H1 (cell line): ENCODE measurements at regions not wholly inside any gene's neighbourhood (a gene's known extent, or its start where the extent isn't known, plus 50 kb on each side); places are given as distances from the start of the nearest gene placed in this dataset.

ENCODE experiments used
- CTCF ChIA-PET: fragments of 300-600 bp; sonication (Branson Sonifier 250); formaldehyde crosslinking; loops from one replicate; lab custom pipeline; 2021; ENCODE audit not compliant: partially characterized antibody; lab: Charles Lee
- POLR2A ChIA-PET: fragments of 300-600 bp; sonication (Branson Sonifier 250); formaldehyde crosslinking; loops from one replicate; lab custom pipeline; 2021; ENCODE audit warnings: inconsistent platforms; ENCODE audit not compliant: partially characterized antibody; lab: Charles Lee
- DNase-seq, 2 experiments: peaks; one replicate each; pipeline versions ENCODE4 v3.0.0 to v3.0.0-alpha.2; 2010 to 2022; ENCODE audit warnings: low spot score in 2 of 2, low read depth in 1 of 2, mixed read lengths in 1 of 2
- FAIRE-seq: peaks from 2 replicates; lab custom pipeline; 2011; peaks lifted over from hg19 to GRCh38; lab: Jason Lieb, UNC
- H2AFZ ChIP-seq: 2 replicates; pipeline ENCODE4 v1.8.1; 2012; ENCODE audit warnings: low read length, inconsistent platforms
- H2AK5ac ChIP-seq: 2 replicates; pipeline ENCODE4 v1.6.1; 2013; ENCODE audit warnings: low read depth, low read length
- H2BK120ac ChIP-seq: replicated peaks from 2 replicates; pipeline ENCODE3; 2013; ENCODE audit warnings: low read depth, low read length, inconsistent platforms
- H2BK12ac ChIP-seq: 2 replicates; pipeline ENCODE4 v1.6.1; 2013; ENCODE audit warnings: low read depth, low read length
- H2BK15ac ChIP-seq: 2 replicates; pipeline ENCODE4 v1.6.1; 2013; ENCODE audit warnings: low read length
- H2BK20ac ChIP-seq: 2 replicates; pipeline ENCODE4 v1.6.1; 2013; ENCODE audit warnings: low read length
- H2BK5ac ChIP-seq: 2 replicates; pipeline ENCODE4 v1.6.1; 2013; ENCODE audit warnings: low read depth, low read length
- H3K14ac ChIP-seq: 2 replicates; pipeline ENCODE4 v1.6.1; 2013; ENCODE audit warnings: inconsistent platforms; ENCODE audit not compliant: insufficient read length
- H3K18ac ChIP-seq: 2 replicates; pipeline ENCODE4 v1.6.1; 2013; ENCODE audit warnings: low read length; ENCODE audit errors: extremely low read depth
- H3K23ac ChIP-seq: 2 replicates; pipeline ENCODE4 v1.6.1; 2013; ENCODE audit warnings: inconsistent platforms; ENCODE audit not compliant: insufficient read length
- H3K23me2 ChIP-seq: 2 replicates; pipeline ENCODE4 v1.6.1; 2013; ENCODE audit warnings: low read depth, low read length
- H3K27ac ChIP-seq: 2 replicates; pipeline ENCODE4 v1.6.1; 2011; ENCODE audit warnings: low read depth, low read length, inconsistent platforms
- H3K27me3 ChIP-seq, 4 experiments: replicated peaks in 1 of 4; 1 replicate in 1 of 4; 2 replicates in 3 of 4; pipeline versions ENCODE4 v1.6.1 to v1.8.1; 2011 to 2013; ENCODE audit warnings: low read length in 3 of 4, mild to moderate bottlenecking in 3 of 4, inconsistent platforms in 2 of 4, mixed read lengths in 2 of 4, moderate library complexity in 1 of 4; ENCODE audit not compliant: control insufficient read depth in 3 of 4, insufficient read depth in 3 of 4; ENCODE audit errors: extremely low read depth in 1 of 4
- H3K36me3 ChIP-seq, 4 experiments: 2 replicates each; pipeline versions ENCODE4 v1.6.1 to v1.8.1; 2011 to 2013; ENCODE audit warnings: mild to moderate bottlenecking in 4 of 4, low read length in 3 of 4, moderate library complexity in 2 of 4, control low read depth in 1 of 4, inconsistent platforms in 1 of 4; ENCODE audit not compliant: insufficient read depth in 4 of 4, control insufficient read depth in 2 of 4
- H3K4ac ChIP-seq: replicated peaks from 2 replicates; pipeline ENCODE3; 2013; ENCODE audit warnings: low read length, low read depth, mixed read lengths, inconsistent platforms; ENCODE audit not compliant: insufficient read length
- H3K4me1 ChIP-seq, 4 experiments: replicated peaks in 1 of 4; 1 replicate in 1 of 4; 2 replicates in 3 of 4; pipeline versions ENCODE4 v1.6.1 to v1.8.1; 2011 to 2013; ENCODE audit warnings: low read length in 3 of 4, inconsistent platforms in 2 of 4, mixed read lengths in 1 of 4; ENCODE audit not compliant: insufficient read depth in 4 of 4, control insufficient read depth in 3 of 4
- H3K4me2 ChIP-seq, 2 experiments: 2 replicates each; pipeline versions ENCODE4 v1.6.1 to v1.8.1; 2011 to 2013; ENCODE audit warnings: low read depth in 2 of 2, low read length in 2 of 2, control low read depth in 1 of 2, inconsistent platforms in 1 of 2, mild to moderate bottlenecking in 1 of 2; ENCODE audit not compliant: insufficient read depth in 1 of 2
- H3K4me3 ChIP-seq, 4 experiments: fragments of 200-600, 300-600 bp in 1 of 4; sonication (generic), shearing (Covaris generic), sonication (Bioruptor Twin) in 1 of 4; 2 replicates each; pipeline versions ENCODE4 v1.5.1 to v1.8.1; 2011 to 2016; ENCODE audit warnings: low read length in 4 of 4, low read depth in 3 of 4, control low read depth in 2 of 4, inconsistent platforms in 2 of 4, mild to moderate bottlenecking in 2 of 4, mixed read lengths in 1 of 4, moderate library complexity in 1 of 4; ENCODE audit not compliant: insufficient read depth in 2 of 4; ENCODE audit errors: extremely low read depth in 1 of 4
- H3K56ac ChIP-seq: replicated peaks from 2 replicates; pipeline ENCODE3; 2013; ENCODE audit warnings: low read depth, mild to moderate bottlenecking, mixed read lengths, low read length, inconsistent platforms; ENCODE audit not compliant: insufficient read length
- H3K79me1 ChIP-seq: 2 replicates; pipeline ENCODE4 v1.6.1; 2013; ENCODE audit warnings: low read depth, low read length, control low read depth
- H3K79me2 ChIP-seq, 2 experiments: 2 replicates each; pipeline versions ENCODE4 v1.6.1 to v1.8.1; 2012 to 2013; ENCODE audit warnings: low read length in 2 of 2, mild to moderate bottlenecking in 2 of 2, inconsistent platforms in 1 of 2; ENCODE audit not compliant: insufficient read depth in 2 of 2, control insufficient read depth in 1 of 2
- H3K9ac ChIP-seq, 4 experiments: replicated peaks in 1 of 4; 1 replicate in 1 of 4; 2 replicates in 3 of 4; pipeline versions ENCODE4 v1.6.1 to v1.8.1; 2011 to 2013; ENCODE audit warnings: low read depth in 3 of 4, low read length in 3 of 4, control low read depth in 2 of 4, mild to moderate bottlenecking in 2 of 4, moderate library complexity in 2 of 4, inconsistent platforms in 1 of 4; ENCODE audit errors: extremely low read depth in 1 of 4
- H3K9me3 ChIP-seq, 2 experiments: 2 replicates each; pipeline versions ENCODE4 v1.6.1 to v1.8.1; 2012 to 2013; ENCODE audit warnings: mild to moderate bottlenecking in 2 of 2, moderate library complexity in 2 of 2, control low read depth in 1 of 2, inconsistent platforms in 1 of 2, low read depth in 1 of 2, low read length in 1 of 2, mixed read lengths in 1 of 2; ENCODE audit not compliant: insufficient read depth in 2 of 2
- H4K20me1 ChIP-seq, 2 experiments: replicated peaks in 1 of 2; 2 replicates each; pipeline versions ENCODE3 to v1.8.1; 2011 to 2013; ENCODE audit warnings: inconsistent platforms in 2 of 2, low read length in 2 of 2, mild to moderate bottlenecking in 1 of 2; ENCODE audit not compliant: insufficient read depth in 2 of 2, control insufficient read depth in 1 of 2
- H4K5ac ChIP-seq: 2 replicates; pipeline ENCODE4 v1.6.1; 2013; ENCODE audit warnings: low read length, low read depth, mixed read lengths, inconsistent platforms; ENCODE audit not compliant: insufficient read length
- H4K8ac ChIP-seq: 2 replicates; pipeline ENCODE4 v1.8.0; 2013; ENCODE audit warnings: mild to moderate bottlenecking, moderate library complexity, low read length, inconsistent platforms; ENCODE audit not compliant: insufficient read depth; ENCODE audit errors: extremely low read depth
- H4K91ac ChIP-seq: replicated peaks from 2 replicates; pipeline ENCODE3; 2013; ENCODE audit warnings: low read length, mixed read lengths, inconsistent platforms; ENCODE audit not compliant: insufficient read length
- KDM1A ChIP-seq: fragments of 200-600, 300-600 bp; sonication (generic); IDR thresholded peaks from 2 replicates; pipeline ENCODE4 v1.7.1; 2016; ENCODE audit warnings: mild to moderate bottlenecking, low read length, borderline replicate concordance
- NRF1 ChIP-seq: IDR thresholded peaks from 2 replicates; pipeline ENCODE4 v1.6.1; 2011; ENCODE audit warnings: mild to moderate bottlenecking, low read depth, low read length, improper control_type of control experiment
- POU5F1 ChIP-seq: IDR thresholded peaks from 2 replicates; pipeline ENCODE4 v1.6.1; 2011; ENCODE audit warnings: low read depth, mild to moderate bottlenecking, low read length, moderate library complexity
- RXRA ChIP-seq: IDR thresholded peaks from 2 replicates; pipeline ENCODE4 v1.6.1; 2011; ENCODE audit warnings: low read depth, mild to moderate bottlenecking, low read length, moderate library complexity; ENCODE audit not compliant: insufficient read depth
- SIRT6 ChIP-seq: IDR thresholded peaks from one replicate; pipeline ENCODE4 v1.7.1; 2012; ENCODE audit warnings: low read length, inconsistent platforms
- SP4 ChIP-seq: IDR thresholded peaks from 2 replicates; pipeline ENCODE4 v1.6.1; 2012; ENCODE audit warnings: low read length, inconsistent platforms
- WGBS, 2 experiments: shearing (Covaris generic) in 1 of 2; methylation state at CpG; one replicate each; pipeline versions ENCODE4 v1.1.6 to v1.1.7; 2013 to 2015; ENCODE audit warnings: low lambda C conversion rate in 2 of 2, mixed read lengths in 2 of 2, inconsistent platforms in 1 of 2, low coverage in 1 of 2, missing lambda C conversion rate in 1 of 2; ENCODE audit not compliant: insufficient replicate concordance in 2 of 2, insufficient coverage in 1 of 2, insufficient read length in 1 of 2; ENCODE audit errors: extremely low coverage in 1 of 2, missing lambda C conversion rate in 1 of 2; 5-methylcytosine and 5-hydroxymethylcytosine counted together

DNA sequence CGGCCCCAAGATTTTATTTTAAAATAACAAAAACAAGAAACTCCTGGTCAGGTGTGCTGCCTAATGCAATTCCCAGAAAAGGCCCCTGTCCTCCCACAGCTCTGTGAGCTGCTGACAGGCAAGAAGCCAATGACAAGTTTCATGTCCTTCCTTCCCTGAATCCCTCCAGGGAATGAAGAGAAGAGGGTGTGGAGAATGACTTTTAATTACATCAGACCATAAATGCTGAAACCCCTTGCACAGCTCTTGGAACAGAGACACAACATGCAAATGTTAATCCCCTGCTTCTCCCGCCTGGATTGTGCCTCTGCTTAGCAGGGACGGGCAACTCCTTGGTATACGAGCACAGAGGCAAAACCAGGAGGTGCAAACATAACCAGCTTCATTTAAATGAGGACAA is 228.1 kb upstream of the CAMK1G start:
- no peak overlapping the region for H4K8ac ChIP-seq

More for the DNA sequence above, 228.1 kb upstream of the CAMK1G start:
- no peak for FAIRE-seq
- Histone ChIP-seq H3K4me1 (peaks cover 0 to 10% (median 1%) of the 10 kb centered on the region in 4 experiments; a peak in 4 of 7 replicates), H3K36me3 (no peaks in the 10 kb centered on the region), H2BK20ac (peak overlapping the region; percentile 77; the same call in 1 of the 2 replicates), H2AFZ (0 out of 2 replicates have a peak overlapping the region, but pooled peaks have one; percentile 4), H3K9me3 (no peaks in the 10 kb centered on the region), H3K14ac (no peak overlapping the region), H4K20me1 (no peaks in the 10 kb centered on the region), H4K91ac (no peak overlapping the region), H2BK15ac (no peak overlapping the region), H3K23me2 (no peaks in the 10 kb centered on the region), H2BK120ac (no peak overlapping the region), H2AK5ac (no peak overlapping the region), H3K4ac (no peak overlapping the region), H3K4me3 (no peak overlapping the region), H2BK12ac (peak overlapping the region; percentile 82; the same call in 1 of the 2 replicates), H2BK5ac (no peak overlapping the region), H3K79me2 (no peaks in the 10 kb centered on the region), H3K4me2 (peak overlapping the region in 1 of 2 experiments; percentile 24; a peak in 1 of 4 replicates), H3K56ac (no peak overlapping the region)
- WGBS, 2 experiments, result 88% methylated on average over 4 of the region's 4 CpGs; no CpG with 5 or more reads in 1 of the 2 experiments
- POLR2A ChIA-PET, result interaction anchor here (0.8 to 2.3 kb wide), 2 partner anchors 59 to 78 kb away, joined by 3 to 5 read pairs; no protein-coding TSS in a partner anchor
- TF ChIP-seq SIRT6 (no peak), POU5F1 (no peak), NRF1 (no peak), SP4 (no peak), KDM1A (no peak), RXRA (no peak)
- TF ChIP-seq, all 59 proteins: peak for 0
- H3K18ac ChIP-seq, result peak overlapping the region; percentile 44
- H4K5ac ChIP-seq, result no peak overlapping the region
- no peak for DNase-seq
- H3K27me3 ChIP-seq, result no peaks in the 10 kb centered on the region
- H3K79me1 ChIP-seq, result no peaks in the 10 kb centered on the region
- CTCF ChIA-PET, result interaction anchor here (0.6 to 6.3 kb wide), 22 partner anchors 13 to 1103 kb away, joined by 3 to 79 read pairs (median 4); no protein-coding TSS in a partner anchor
- no peak overlapping the region for H3K9ac ChIP-seq
- H3K27ac ChIP-seq, result no peak overlapping the region
- H3K23ac ChIP-seq, result no peak overlapping the region
